ENCODE measurements at regions not wholly inside any gene's neighbourhood (a gene's known extent, or its start where the extent isn't known, plus 50 kb on each side); places are given as distances from the start of the nearest gene placed in this dataset.

GRCh38 chr6:12525276-12525675, 191.3 kb upstream of the PHACTR1 start:
- no peak for FAIRE-seq
- Histone ChIP-seq H3K36me3 (ENCODE audit: control insufficient read depth in 2 of 3, insufficient read depth in 3 of 3, low read length in 3 of 3) (no peaks in the 10 kb centered on the region), H3K9ac (ENCODE audit: low read length in 3 of 3) (no peak overlapping the region), H3K27me3 (ENCODE audit: control insufficient read depth, insufficient read depth, low read length) (no peaks in the 10 kb centered on the region), H3K9me3 (ENCODE audit: control insufficient read depth in 2 of 3, insufficient read depth in 1 of 3, low read length in 3 of 3) (no peaks in the 10 kb centered on the region), H3K4me1 (ENCODE audit: control insufficient read depth in 2 of 3, insufficient read depth in 2 of 3, low read depth in 1 of 3, low read length in 3 of 3) (no peaks in the 10 kb centered on the region), H3K27ac (ENCODE audit: low read depth in 2 of 2, low read length in 2 of 2) (no peak overlapping the region), H3K4me3 (ENCODE audit: low read length in 3 of 3) (no peak overlapping the region)
- DNase-seq = no peak
- no peak for TF ChIP-seq CTCF (IDR thresholded peaks at IDR 0.05; ENCODE audit: borderline replicate concordance, extremely low read depth, insufficient read depth)
- intact Hi-C loops (cut with DNase I) = no loop called here

- DNase-seq = no peak
- Histone ChIP-seq H3K27ac (ENCODE audit: low read depth in 2 of 2, low read length in 2 of 2) (no peak overlapping the region), H3K9ac (ENCODE audit: low read length in 3 of 3) (no peak overlapping the region), H3K4me1 (ENCODE audit: control insufficient read depth in 2 of 3, insufficient read depth in 2 of 3, low read depth in 1 of 3, low read length in 3 of 3) (no peaks in the 10 kb centered on the region), H3K36me3 (ENCODE audit: control insufficient read depth in 2 of 3, insufficient read depth in 3 of 3, low read length in 3 of 3) (no peaks in the 10 kb centered on the region), H3K27me3 (ENCODE audit: control insufficient read depth, insufficient read depth, low read length) (no peaks in the 10 kb centered on the region), H3K4me3 (ENCODE audit: low read length in 3 of 3) (no peak overlapping the region), H3K9me3 (ENCODE audit: control insufficient read depth in 2 of 3, insufficient read depth in 1 of 3, low read length in 3 of 3) (no peaks in the 10 kb centered on the region)
- TF ChIP-seq CTCF (IDR thresholded peaks at IDR 0.05; ENCODE audit: borderline replicate concordance, extremely low read depth, insufficient read depth) = no peak
- intact Hi-C loops (cut with DNase I) = no loop called here
- FAIRE-seq = no peak
These were observed 189.2 kb upstream of the PHACTR1 start for GRCh38 chr6:12527339-12527738.

GRCh38 chr6:12528136-12528535, 188.4 kb upstream of the PHACTR1 start:
- FAIRE-seq = no peak
- Histone ChIP-seq H3K4me3 (ENCODE audit: low read length in 3 of 3) (no peak overlapping the region), H3K27ac (ENCODE audit: low read depth in 2 of 2, low read length in 2 of 2) (no peak overlapping the region), H3K4me1 (ENCODE audit: control insufficient read depth in 2 of 3, insufficient read depth in 2 of 3, low read depth in 1 of 3, low read length in 3 of 3) (no peaks in the 10 kb centered on the region), H3K36me3 (ENCODE audit: control insufficient read depth in 2 of 3, insufficient read depth in 3 of 3, low read length in 3 of 3) (no peaks in the 10 kb centered on the region), H3K27me3 (ENCODE audit: control insufficient read depth, insufficient read depth, low read length) (no peaks in the 10 kb centered on the region), H3K9me3 (ENCODE audit: control insufficient read depth in 2 of 3, insufficient read depth in 1 of 3, low read length in 3 of 3) (no peaks in the 10 kb centered on the region), H3K9ac (ENCODE audit: low read length in 3 of 3) (no peak overlapping the region)
- intact Hi-C loops (cut with DNase I) = no loop called here
- no peak for DNase-seq
- no peak for TF ChIP-seq CTCF (IDR thresholded peaks at IDR 0.05; ENCODE audit: borderline replicate concordance, extremely low read depth, insufficient read depth)
